ENCODE measurements at regions not wholly inside any gene's neighbourhood (a gene's known extent, or its start where the extent isn't known, plus 50 kb on each side); places are given as distances from the start of the nearest gene placed in this dataset.
A peak's percentile ranks its signal among the peaks of the same experiment; 100 is the strongest.

DNA sequence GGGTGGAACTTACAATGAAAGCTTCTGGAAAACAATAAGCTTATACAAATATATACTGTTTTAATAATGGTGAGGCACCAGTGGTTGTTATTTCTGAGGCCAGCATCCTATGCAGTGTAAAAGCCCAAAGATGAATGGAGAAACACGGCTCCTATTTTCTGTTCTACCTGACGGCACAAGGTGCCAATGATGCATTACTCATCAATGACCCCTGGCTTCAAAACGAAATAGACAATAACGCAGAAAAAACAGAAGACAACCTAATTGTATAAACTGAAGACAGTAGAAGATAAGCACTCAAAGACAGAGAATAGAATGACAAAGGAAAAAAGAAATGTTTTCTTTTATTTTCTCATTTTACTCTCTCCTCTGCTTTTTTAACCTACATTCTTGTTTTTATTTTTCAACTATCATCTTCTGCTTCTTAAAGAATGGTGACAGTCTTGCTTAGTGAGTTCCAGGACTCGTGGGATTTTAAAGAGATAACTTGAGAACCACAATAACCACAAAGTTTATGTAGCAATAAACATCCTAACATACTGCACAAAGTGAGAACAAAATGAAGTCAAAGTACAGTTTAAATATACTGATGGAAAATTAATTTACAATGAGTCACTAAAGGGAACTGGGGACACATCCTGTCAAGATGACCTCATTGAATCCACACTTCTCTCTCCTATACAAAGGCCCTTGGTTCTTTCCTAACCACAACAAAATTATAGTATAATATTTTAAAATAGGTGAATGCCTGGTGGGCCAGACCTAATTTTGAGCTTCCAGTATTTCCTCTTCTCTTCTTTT lies 169.8 kb downstream of the BTC start (continued):
- TF ChIP-seq SCMH1 (CRISPR knock-in tag; IDR thresholded peaks at IDR 0.05; ENCODE audit: borderline replicate concordance) (no peak), PPARG (CRISPR knock-in tag; conservative IDR thresholded peaks at IDR 0.05) (0 out of 2 replicates have a peak, but pooled peaks have one; percentile 14), CEBPG (CRISPR knock-in tag; IDR thresholded peaks at IDR 0.05) (peak; percentile 33; the same call in 1 of the 2 replicates), ZBTB20 (CRISPR knock-in tag; IDR thresholded peaks at IDR 0.05; ENCODE audit: borderline replicate concordance, low read depth) (0 out of 2 replicates have a peak, but pooled peaks have one; percentile 20), ASH2L (IDR thresholded peaks at IDR 0.05; ENCODE audit: insufficient read length, low read depth, low read length) (peak; percentile 55), RBFOX2 (IDR thresholded peaks at IDR 0.05; ENCODE audit: low read depth, low read length) (peak; percentile 72), NBN (conservative IDR thresholded peaks at IDR 0.05) (no peak), FOXA3 (CRISPR knock-in tag; IDR thresholded peaks at IDR 0.05) (peak; percentile 60; the same call in 1 of the 2 replicates), TP53 (CRISPR knock-in tag; conservative IDR thresholded peaks at IDR 0.05) (no peak), ZNF205 (CRISPR knock-in tag; IDR thresholded peaks at IDR 0.05) (no peak), GTF3A (CRISPR knock-in tag; conservative IDR thresholded peaks at IDR 0.05) (no peak), ETV6 (CRISPR knock-in tag; conservative IDR thresholded peaks at IDR 0.05) (no peak), ATM (IDR thresholded peaks at IDR 0.05; ENCODE audit: borderline replicate concordance) (no peak), JUN (CRISPR knock-in tag; IDR thresholded peaks at IDR 0.05) (peak; percentile 51; the same call in 1 of the 2 replicates), ZNF510 (CRISPR knock-in tag; IDR thresholded peaks at IDR 0.05; ENCODE audit: low read depth) (no peak), NR2F6 (IDR thresholded peaks at IDR 0.05) (no peak), NR2F6 (CRISPR knock-in tag; IDR thresholded peaks at IDR 0.05) (peak; percentile 20; the same call in 1 of the 2 replicates), CREB1 (IDR thresholded peaks at IDR 0.05) (no peak), CREB1 (CRISPR knock-in tag; IDR thresholded peaks at IDR 0.05) (peak; percentile 63)
- TF ChIP-seq, protein P1, sequence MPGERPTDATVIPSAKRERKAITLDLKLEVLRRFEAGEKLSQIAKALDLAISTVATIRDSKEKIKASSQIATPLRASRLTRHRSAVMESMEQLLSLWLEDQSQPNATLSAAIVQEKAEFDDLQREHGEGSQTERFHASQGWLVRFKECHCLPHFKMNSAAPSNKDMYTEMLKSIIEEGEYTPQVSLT (CRISPR knock-in tag; IDR thresholded peaks at IDR 0.05; ENCODE audit: borderline replicate concordance, low read depth) = no peak
- TF ChIP-seq, protein P2, sequence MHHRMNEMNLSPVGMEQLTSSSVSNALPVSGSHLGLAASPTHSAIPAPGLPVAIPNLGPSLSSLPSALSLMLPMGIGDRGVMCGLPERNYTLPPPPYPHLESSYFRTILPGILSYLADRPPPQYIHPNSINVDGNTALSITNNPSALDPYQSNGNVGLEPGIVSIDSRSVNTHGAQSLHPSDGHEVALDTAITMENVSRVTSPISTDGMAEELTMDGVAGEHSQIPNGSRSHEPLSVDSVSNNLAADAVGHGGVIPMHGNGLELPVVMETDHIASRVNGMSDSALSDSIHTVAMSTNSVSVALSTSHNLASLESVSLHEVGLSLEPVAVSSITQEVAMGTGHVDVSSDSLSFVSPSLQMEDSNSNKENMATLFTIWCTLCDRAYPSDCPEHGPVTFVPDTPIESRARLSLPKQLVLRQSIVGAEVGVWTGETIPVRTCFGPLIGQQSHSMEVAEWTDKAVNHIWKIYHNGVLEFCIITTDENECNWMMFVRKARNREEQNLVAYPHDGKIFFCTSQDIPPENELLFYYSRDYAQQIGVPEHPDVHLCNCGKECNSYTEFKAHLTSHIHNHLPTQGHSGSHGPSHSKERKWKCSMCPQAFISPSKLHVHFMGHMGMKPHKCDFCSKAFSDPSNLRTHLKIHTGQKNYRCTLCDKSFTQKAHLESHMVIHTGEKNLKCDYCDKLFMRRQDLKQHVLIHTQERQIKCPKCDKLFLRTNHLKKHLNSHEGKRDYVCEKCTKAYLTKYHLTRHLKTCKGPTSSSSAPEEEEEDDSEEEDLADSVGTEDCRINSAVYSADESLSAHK (CRISPR knock-in tag; IDR thresholded peaks at IDR 0.05; ENCODE audit: borderline replicate concordance) = no peak
- TF ChIP-seq, protein P3, sequence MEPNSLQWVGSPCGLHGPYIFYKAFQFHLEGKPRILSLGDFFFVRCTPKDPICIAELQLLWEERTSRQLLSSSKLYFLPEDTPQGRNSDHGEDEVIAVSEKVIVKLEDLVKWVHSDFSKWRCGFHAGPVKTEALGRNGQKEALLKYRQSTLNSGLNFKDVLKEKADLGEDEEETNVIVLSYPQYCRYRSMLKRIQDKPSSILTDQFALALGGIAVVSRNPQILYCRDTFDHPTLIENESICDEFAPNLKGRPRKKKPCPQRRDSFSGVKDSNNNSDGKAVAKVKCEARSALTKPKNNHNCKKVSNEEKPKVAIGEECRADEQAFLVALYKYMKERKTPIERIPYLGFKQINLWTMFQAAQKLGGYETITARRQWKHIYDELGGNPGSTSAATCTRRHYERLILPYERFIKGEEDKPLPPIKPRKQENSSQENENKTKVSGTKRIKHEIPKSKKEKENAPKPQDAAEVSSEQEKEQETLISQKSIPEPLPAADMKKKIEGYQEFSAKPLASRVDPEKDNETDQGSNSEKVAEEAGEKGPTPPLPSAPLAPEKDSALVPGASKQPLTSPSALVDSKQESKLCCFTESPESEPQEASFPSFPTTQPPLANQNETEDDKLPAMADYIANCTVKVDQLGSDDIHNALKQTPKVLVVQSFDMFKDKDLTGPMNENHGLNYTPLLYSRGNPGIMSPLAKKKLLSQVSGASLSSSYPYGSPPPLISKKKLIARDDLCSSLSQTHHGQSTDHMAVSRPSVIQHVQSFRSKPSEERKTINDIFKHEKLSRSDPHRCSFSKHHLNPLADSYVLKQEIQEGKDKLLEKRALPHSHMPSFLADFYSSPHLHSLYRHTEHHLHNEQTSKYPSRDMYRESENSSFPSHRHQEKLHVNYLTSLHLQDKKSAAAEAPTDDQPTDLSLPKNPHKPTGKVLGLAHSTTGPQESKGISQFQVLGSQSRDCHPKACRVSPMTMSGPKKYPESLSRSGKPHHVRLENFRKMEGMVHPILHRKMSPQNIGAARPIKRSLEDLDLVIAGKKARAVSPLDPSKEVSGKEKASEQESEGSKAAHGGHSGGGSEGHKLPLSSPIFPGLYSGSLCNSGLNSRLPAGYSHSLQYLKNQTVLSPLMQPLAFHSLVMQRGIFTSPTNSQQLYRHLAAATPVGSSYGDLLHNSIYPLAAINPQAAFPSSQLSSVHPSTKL (CRISPR knock-in tag; IDR thresholded peaks at IDR 0.05) = peak; percentile 75
- TF ChIP-seq, protein P4, sequence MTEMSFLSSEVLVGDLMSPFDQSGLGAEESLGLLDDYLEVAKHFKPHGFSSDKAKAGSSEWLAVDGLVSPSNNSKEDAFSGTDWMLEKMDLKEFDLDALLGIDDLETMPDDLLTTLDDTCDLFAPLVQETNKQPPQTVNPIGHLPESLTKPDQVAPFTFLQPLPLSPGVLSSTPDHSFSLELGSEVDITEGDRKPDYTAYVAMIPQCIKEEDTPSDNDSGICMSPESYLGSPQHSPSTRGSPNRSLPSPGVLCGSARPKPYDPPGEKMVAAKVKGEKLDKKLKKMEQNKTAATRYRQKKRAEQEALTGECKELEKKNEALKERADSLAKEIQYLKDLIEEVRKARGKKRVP (CRISPR knock-in tag; IDR thresholded peaks at IDR 0.05) = peak in 1 of 2 experiments; percentile 70; a peak in 1 of 4 replicates
